AG08395 (cell line): ENCODE measurements at regions not wholly inside any gene's neighbourhood (a gene's known extent, or its start where the extent isn't known, plus 50 kb on each side); places are given as distances from the start of the nearest gene placed in this dataset.

Source experiments
- DNase-seq: peaks from one replicate; pipeline ENCODE4 v3.0.0; 2012; ENCODE audit warnings: mixed read lengths, low spot score

- no peak for DNase-seq
Measured at GRCh38 chr16:49216593-49216992, 65.0 kb downstream of the CBLN1 start.

GRCh38 chr16:49213594-49213993, 68.0 kb downstream of the CBLN1 start:
- DNase-seq = no peak

- DNase-seq = no peak
Measured at GRCh38 chr16:49204191-49204590, 77.4 kb downstream of the CBLN1 start.

GRCh38 chr16:49203361-49203760, 78.3 kb downstream of the CBLN1 start:
- no peak for DNase-seq

- DNase-seq = no peak
Measured at GRCh38 chr16:49201118-49201517, 80.5 kb downstream of the CBLN1 start.

GRCh38 chr16:49200223-49200820, 81.3 kb downstream of the CBLN1 start:
- no peak for DNase-seq

- DNase-seq = no peak
Measured at GRCh38 chr16:49195237-49195548, 86.4 kb downstream of the CBLN1 start.

- no peak for DNase-seq
Measured at GRCh38 chr16:49194537-49195236, 87.0 kb downstream of the CBLN1 start.

- DNase-seq = no peak
Measured at GRCh38 chr16:49193596-49193995, 88.0 kb downstream of the CBLN1 start.

- DNase-seq = no peak
Measured at GRCh38 chr16:49189286-49189685, 92.4 kb downstream of the CBLN1 start.

- DNase-seq = no peak
Measured at GRCh38 chr16:49183911-49184310, 97.7 kb downstream of the CBLN1 start.

- DNase-seq = no peak
Measured at GRCh38 chr16:49181791-49182518, 99.7 kb downstream of the CBLN1 start.

- no peak for DNase-seq
Measured at GRCh38 chr16:49179714-49180330, 101.8 kb downstream of the CBLN1 start.

- no peak for DNase-seq
Measured at GRCh38 chr16:49168126-49168525, 113.5 kb downstream of the CBLN1 start.

- DNase-seq = no peak
Measured at GRCh38 chr16:49165025-49165424, 116.6 kb downstream of the CBLN1 start.

- no peak for DNase-seq
Measured at GRCh38 chr16:49161191-49161590, 120.4 kb downstream of the CBLN1 start.

- DNase-seq = peak; percentile 10
Measured at GRCh38 chr16:49158029-49158642, 123.5 kb downstream of the CBLN1 start.

- DNase-seq = no peak
Measured at GRCh38 chr16:49150341-49150740, 131.3 kb downstream of the CBLN1 start.

GRCh38 chr16:49148410-49148809, 133.2 kb downstream of the CBLN1 start:
- no peak for DNase-seq

GRCh38 chr16:49140618-49141017, 141.0 kb downstream of the CBLN1 start:
- DNase-seq = no peak

GRCh38 chr16:49130397-49130796, 151.2 kb downstream of the CBLN1 start:
- DNase-seq = no peak

GRCh38 chr16:49129935-49130334, 151.7 kb downstream of the CBLN1 start:
- DNase-seq = no peak

GRCh38 chr16:49128740-49129139, 152.9 kb downstream of the CBLN1 start:
- DNase-seq = no peak
